DND-41 (cell line): ENCODE measurements at regions not wholly inside any gene's neighbourhood (a gene's known extent, or its start where the extent isn't known, plus 50 kb on each side); places are given as distances from the start of the nearest gene placed in this dataset.

ENCODE experiments used
- ATAC-seq: fragments of 200-7000 bp; cut with Tn5 transposase; 3 replicates; pipeline ENCODE4 v1.9.1; 2021; ENCODE audit warnings: low read depth; ENCODE audit not compliant: insufficient read depth
- DNase-seq: peaks from one replicate; pipeline ENCODE4 v3.0.0-alpha.2; 2020
- H2AFZ ChIP-seq: 2 replicates; pipeline ENCODE4 v1.6.0; 2012; ENCODE audit warnings: low read depth, low read length
- H3K27ac ChIP-seq: 2 replicates; pipeline ENCODE4 v1.5.1; 2012; ENCODE audit warnings: low read length, inconsistent platforms
- H3K27me3 ChIP-seq: fragments of 200-600 bp; sonication (generic); 2 replicates; pipeline ENCODE4 v1.6.0; 2012; ENCODE audit warnings: low read length, mild to moderate bottlenecking, inconsistent platforms; ENCODE audit not compliant: insufficient read depth, poor library complexity
- H3K36me3 ChIP-seq: 2 replicates; pipeline ENCODE4 v1.5.1; 2012; ENCODE audit warnings: low read length, inconsistent platforms; ENCODE audit not compliant: insufficient read depth
- H3K4me1 ChIP-seq: 2 replicates; pipeline ENCODE4 v1.5.1; 2012; ENCODE audit warnings: mild to moderate bottlenecking, low read length; ENCODE audit not compliant: insufficient read depth
- H3K4me2 ChIP-seq: 2 replicates; pipeline ENCODE4 v1.6.0; 2012; ENCODE audit warnings: mild to moderate bottlenecking, moderate library complexity, low read length, inconsistent platforms; ENCODE audit not compliant: insufficient read depth
- H3K4me3 ChIP-seq, 2 experiments: fragments of 200-600 bp in 1 of 2; shearing (Covaris generic) in 1 of 2; 2 replicates each; pipeline ENCODE4 v1.5.1; 2012 to 2016; ENCODE audit warnings: inconsistent platforms in 2 of 2, low read length in 2 of 2, mild to moderate bottlenecking in 2 of 2, low read depth in 1 of 2, moderate library complexity in 1 of 2
- H3K79me2 ChIP-seq: 2 replicates; pipeline ENCODE4 v1.6.0; 2012; ENCODE audit warnings: low read length, inconsistent platforms; ENCODE audit not compliant: insufficient read depth
- H3K9ac ChIP-seq: 2 replicates; pipeline ENCODE4 v1.6.0; 2012; ENCODE audit warnings: low read depth, mild to moderate bottlenecking, inconsistent platforms, low read length, moderate library complexity
- H3K9me3 ChIP-seq: 2 replicates; pipeline ENCODE4 v1.5.1; 2012; ENCODE audit warnings: low read length, moderate library complexity, mild to moderate bottlenecking, inconsistent platforms; ENCODE audit not compliant: insufficient read depth, severe bottlenecking
- H4K20me1 ChIP-seq: 2 replicates; pipeline ENCODE4 v1.6.0; 2012; ENCODE audit warnings: low read length; ENCODE audit not compliant: insufficient read depth
- CTCF ChIP-seq: IDR thresholded peaks from 2 replicates; pipeline ENCODE4 v1.5.1; 2012; ENCODE audit warnings: borderline replicate concordance, low read length, moderate library complexity, mild to moderate bottlenecking; ENCODE audit not compliant: poor library complexity, severe bottlenecking; ENCODE audit errors: extremely low read depth
- EZH2 ChIP-seq: IDR thresholded peaks from 3 replicates; pipeline ENCODE4 v1.6.1; 2012; ENCODE audit warnings: borderline replicate concordance, low read depth, mild to moderate bottlenecking, moderate library complexity, low read length, inconsistent platforms; ENCODE audit not compliant: severe bottlenecking

- Histone ChIP-seq H3K4me2 (no peak overlapping the region), H3K9ac (no peak overlapping the region), H3K79me2 (no peaks in the 10 kb centered on the region), H3K36me3 (no peaks in the 10 kb centered on the region), H3K4me1 (no peaks in the 10 kb centered on the region), H2AFZ (no peak overlapping the region), H4K20me1 (no peaks in the 10 kb centered on the region), H3K4me3 (no peak overlapping the region), H3K9me3 (peaks cover 8% of the 10 kb centered on the region), H3K27me3 (no peaks in the 10 kb centered on the region), H3K27ac (no peak overlapping the region)
- DNase-seq (no peak), ATAC-seq (no peak)
- TF ChIP-seq CTCF (no peak), EZH2 (no peak)
Measured at GRCh38 chr2:121159291-121160071, 125.5 kb downstream of the TFCP2L1 start.

GRCh38 chr2:121160366-121160765 lies 124.6 kb downstream of the TFCP2L1 start:
- Histone ChIP-seq H3K4me2 (no peak overlapping the region), H3K27me3 (no peaks in the 10 kb centered on the region)

GRCh38 chr2:121161272-121161671 lies 123.7 kb downstream of the TFCP2L1 start:
- Histone ChIP-seq H3K27ac (no peak overlapping the region), H3K9me3 (peaks cover 8% of the 10 kb centered on the region), H3K9ac (no peak overlapping the region), H2AFZ (no peak overlapping the region), H3K27me3 (no peaks in the 10 kb centered on the region), H3K4me1 (no peaks in the 10 kb centered on the region), H4K20me1 (no peaks in the 10 kb centered on the region), H3K4me3 (no peak overlapping the region), H3K4me2 (no peak overlapping the region), H3K36me3 (no peaks in the 10 kb centered on the region), H3K79me2 (no peaks in the 10 kb centered on the region)
- DNase-seq (no peak), ATAC-seq (no peak)
- TF ChIP-seq EZH2 = no peak
- TF ChIP-seq CTCF = no peak

More at GRCh38 chr2:121160366-121160765, 124.6 kb downstream of the TFCP2L1 start:
- no peak for DNase-seq
- ATAC-seq = no peak
- Histone ChIP-seq H4K20me1 (no peaks in the 10 kb centered on the region), H2AFZ (no peak overlapping the region), H3K4me1 (no peaks in the 10 kb centered on the region), H3K9me3 (peaks cover 8% of the 10 kb centered on the region), H3K79me2 (no peaks in the 10 kb centered on the region), H3K9ac (no peak overlapping the region), H3K27ac (no peak overlapping the region), H3K4me3 (no peak overlapping the region), H3K36me3 (no peaks in the 10 kb centered on the region)
- TF ChIP-seq CTCF (no peak), EZH2 (no peak)
